ENCODE measurements at regions not wholly inside any gene's neighbourhood (a gene's known extent, or its start where the extent isn't known, plus 50 kb on each side); places are given as distances from the start of the nearest gene placed in this dataset.

DNA sequence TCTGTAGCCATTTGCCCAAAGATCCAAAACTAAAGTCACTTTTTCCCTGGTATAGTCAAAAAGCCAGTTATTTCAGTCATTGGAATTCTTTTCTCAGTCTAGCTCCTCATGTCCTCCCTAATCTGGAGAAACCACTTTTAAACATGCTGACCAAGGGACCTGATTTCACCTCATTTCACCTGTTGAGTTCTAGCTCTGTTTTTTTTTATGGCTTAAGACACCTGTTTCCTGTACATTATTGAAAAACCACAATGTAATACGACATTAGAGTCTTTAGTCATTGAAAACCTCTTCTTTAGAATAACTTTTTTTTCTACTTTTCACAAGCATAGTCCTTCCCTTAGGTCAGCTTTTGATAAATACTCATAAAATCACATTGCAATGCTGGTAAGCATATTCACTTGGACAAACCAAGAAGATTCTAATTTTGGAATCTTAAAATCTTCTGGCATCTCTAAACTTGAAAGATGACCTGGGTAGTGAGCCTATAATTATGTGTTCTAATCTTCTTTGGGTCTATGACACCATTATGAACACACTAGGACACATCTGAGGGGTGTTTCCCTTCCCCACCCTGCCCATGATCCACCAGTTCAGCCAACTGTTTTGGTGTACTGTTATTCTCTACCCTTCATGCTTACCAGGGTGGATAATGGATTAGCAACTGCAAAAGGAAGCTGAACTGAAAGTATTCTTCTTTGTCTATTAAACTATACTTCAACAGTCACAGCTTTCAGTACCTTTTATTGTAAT is 103.5 kb upstream of the FXR1 start:
- TF ChIP-seq EZH2 (IDR thresholded peaks at IDR 0.05; ENCODE audit: borderline replicate concordance) (no peak), EZH2phosphoT487 (IDR thresholded peaks at IDR 0.05; ENCODE audit: low read depth, severe bottlenecking, unreplicated experiment) (no peak)
